ENCODE measurements at regions not wholly inside any gene's neighbourhood (a gene's known extent, or its start where the extent isn't known, plus 50 kb on each side); places are given as distances from the start of the nearest gene placed in this dataset.
"Not testable (repeated sequence)": the region's sequence is repeated elsewhere in the genome, so short reads cannot be mapped to it uniquely, and the experiment has no call there.

DNA sequence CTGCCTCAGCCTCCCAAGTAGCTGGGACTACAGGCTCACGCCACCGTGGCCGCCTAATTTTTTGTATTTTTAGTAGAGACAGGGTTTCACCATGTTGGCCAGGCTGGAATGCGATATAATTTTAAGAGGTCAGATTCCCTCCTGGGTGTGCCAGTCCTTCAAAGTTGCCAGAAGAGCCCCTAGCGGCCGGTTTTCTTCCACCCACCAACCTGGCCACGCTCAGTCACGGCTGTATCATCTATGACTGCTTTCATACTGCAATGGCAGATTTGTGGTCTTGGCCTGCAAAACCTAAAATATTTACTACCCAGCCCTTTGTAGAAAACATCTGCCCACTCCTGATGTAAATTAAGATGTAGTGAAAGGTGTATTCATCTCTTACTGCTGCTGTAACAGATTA lies 117.5 kb upstream of the BASP1 start:
- ChIA-PET CTCF (no interaction called here), POLR2A (ENCODE audit: low non-redundant PET) (no interaction called here)
- Histone ChIP-seq H3K27me3 (replicated peaks; ENCODE audit: insufficient read depth, low read depth, low read length, poor library complexity) (no peaks in the 10 kb centered on the region), H3K9me3 (ENCODE audit: low read depth, low read length, poor library complexity, severe bottlenecking) (no peaks in the 10 kb centered on the region), H3K27ac (ENCODE audit: low read depth, low read length, poor library complexity, severe bottlenecking) (no peak overlapping the region), H3K4me1 (ENCODE audit: insufficient read depth, low read length, poor library complexity, severe bottlenecking) (peaks cover 9% of the 10 kb centered on the region), H3K36me3 (ENCODE audit: insufficient read depth, low read length, poor library complexity, severe bottlenecking) (no peaks in the 10 kb centered on the region), H3K4me3 (ENCODE audit: low read depth, low read length, poor library complexity, severe bottlenecking) (no peak overlapping the region)
- intact Hi-C loops (cut with micrococcal nuclease; ENCODE audit: unreplicated experiment): no loop called here
- no peak for DNase-seq (ENCODE audit: low spot score)
- no peak for TF ChIP-seq EZH2 (IDR thresholded peaks at IDR 0.05; ENCODE audit: borderline replicate concordance, low read depth, low read length, poor library complexity, severe bottlenecking)
- TF ChIP-seq, protein P1, sequence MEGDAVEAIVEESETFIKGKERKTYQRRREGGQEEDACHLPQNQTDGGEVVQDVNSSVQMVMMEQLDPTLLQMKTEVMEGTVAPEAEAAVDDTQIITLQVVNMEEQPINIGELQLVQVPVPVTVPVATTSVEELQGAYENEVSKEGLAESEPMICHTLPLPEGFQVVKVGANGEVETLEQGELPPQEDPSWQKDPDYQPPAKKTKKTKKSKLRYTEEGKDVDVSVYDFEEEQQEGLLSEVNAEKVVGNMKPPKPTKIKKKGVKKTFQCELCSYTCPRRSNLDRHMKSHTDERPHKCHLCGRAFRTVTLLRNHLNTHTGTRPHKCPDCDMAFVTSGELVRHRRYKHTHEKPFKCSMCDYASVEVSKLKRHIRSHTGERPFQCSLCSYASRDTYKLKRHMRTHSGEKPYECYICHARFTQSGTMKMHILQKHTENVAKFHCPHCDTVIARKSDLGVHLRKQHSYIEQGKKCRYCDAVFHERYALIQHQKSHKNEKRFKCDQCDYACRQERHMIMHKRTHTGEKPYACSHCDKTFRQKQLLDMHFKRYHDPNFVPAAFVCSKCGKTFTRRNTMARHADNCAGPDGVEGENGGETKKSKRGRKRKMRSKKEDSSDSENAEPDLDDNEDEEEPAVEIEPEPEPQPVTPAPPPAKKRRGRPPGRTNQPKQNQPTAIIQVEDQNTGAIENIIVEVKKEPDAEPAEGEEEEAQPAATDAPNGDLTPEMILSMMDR (conservative IDR thresholded peaks at IDR 0.05; ENCODE audit: low read depth, low read length): no peak
- no TSS peak for BruUV-seq (replicated peaks)

DNA sequence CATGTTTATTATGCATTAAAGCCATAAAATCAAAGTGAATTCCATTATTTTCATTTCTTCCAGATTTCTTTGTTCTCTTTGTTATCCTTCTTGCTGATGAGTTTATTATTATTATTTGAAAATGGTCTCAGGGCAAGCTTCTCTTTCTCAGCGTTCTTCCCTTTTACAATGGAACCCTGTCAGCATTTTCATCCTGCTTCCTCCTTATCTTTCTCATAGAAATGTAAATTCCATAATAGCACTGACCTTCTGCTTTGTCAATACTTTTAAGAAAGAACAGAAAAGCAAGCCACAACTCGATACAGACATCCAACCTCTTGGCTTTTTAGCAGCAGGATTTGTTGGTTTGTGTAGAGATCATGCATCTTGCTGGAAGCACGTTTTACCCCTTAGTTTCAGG lies 114.0 kb upstream of the BASP1 start:
- no peak for DNase-seq (ENCODE audit: low spot score)
- intact Hi-C loops (cut with micrococcal nuclease; ENCODE audit: unreplicated experiment): no loop called here
- Histone ChIP-seq H3K4me1 (ENCODE audit: insufficient read depth, low read length, poor library complexity, severe bottlenecking) (no peaks in the 10 kb centered on the region), H3K27me3 (replicated peaks; ENCODE audit: insufficient read depth, low read depth, low read length, poor library complexity) (no peaks in the 10 kb centered on the region), H3K27ac (ENCODE audit: low read depth, low read length, poor library complexity, severe bottlenecking) (no peak overlapping the region), H3K4me3 (ENCODE audit: low read depth, low read length, poor library complexity, severe bottlenecking) (no peak overlapping the region), H3K9me3 (ENCODE audit: low read depth, low read length, poor library complexity, severe bottlenecking) (no peaks in the 10 kb centered on the region), H3K36me3 (ENCODE audit: insufficient read depth, low read length, poor library complexity, severe bottlenecking) (no peaks in the 10 kb centered on the region)
- no TSS peak for BruUV-seq (replicated peaks)
- TF ChIP-seq EZH2 (IDR thresholded peaks at IDR 0.05; ENCODE audit: borderline replicate concordance, low read depth, low read length, poor library complexity, severe bottlenecking): no peak
- ChIA-PET POLR2A (ENCODE audit: low non-redundant PET) (no interaction called here), CTCF (no interaction called here)

DNA sequence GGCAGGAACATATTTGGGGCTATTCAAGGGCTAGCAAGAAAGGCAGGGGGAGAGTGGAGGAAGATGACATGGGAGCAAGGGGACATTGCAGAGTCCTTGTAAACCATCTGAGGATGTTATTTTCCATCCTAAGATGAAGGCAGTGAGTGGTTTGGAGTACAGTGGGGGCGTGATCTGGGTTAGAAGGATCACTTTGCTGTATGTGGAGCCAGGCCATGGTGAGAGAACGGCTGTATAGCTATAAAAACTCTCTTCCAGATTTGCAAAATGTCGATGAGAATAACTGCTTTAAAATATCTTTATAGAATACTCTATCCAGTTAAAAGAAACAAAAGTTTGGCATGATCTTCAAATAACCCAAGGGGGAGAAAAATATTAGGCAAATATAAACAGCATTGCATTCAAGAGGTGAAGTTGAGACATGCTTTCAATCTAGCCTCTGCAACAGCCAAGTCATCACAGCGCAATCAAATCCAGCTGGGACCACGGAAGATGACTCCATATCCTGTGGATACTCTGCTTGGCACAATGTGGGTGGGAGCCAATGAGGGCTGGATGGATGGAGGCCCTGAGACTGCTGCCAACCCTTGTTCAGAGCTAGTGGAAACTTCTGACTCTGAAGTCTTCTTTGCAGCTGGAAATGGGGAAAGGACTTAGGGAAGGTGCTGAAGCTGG lies 111.5 kb upstream of the BASP1 start:
- Histone ChIP-seq H3K4me3 (ENCODE audit: low read depth, low read length, poor library complexity, severe bottlenecking) (no peak overlapping the region), H3K4me1 (ENCODE audit: insufficient read depth, low read length, poor library complexity, severe bottlenecking) (peaks cover 10% of the 10 kb centered on the region), H3K36me3 (ENCODE audit: insufficient read depth, low read length, poor library complexity, severe bottlenecking) (no peaks in the 10 kb centered on the region), H3K9me3 (ENCODE audit: low read depth, low read length, poor library complexity, severe bottlenecking) (no peaks in the 10 kb centered on the region), H3K27ac (ENCODE audit: low read depth, low read length, poor library complexity, severe bottlenecking) (no peak overlapping the region), H3K27me3 (replicated peaks; ENCODE audit: insufficient read depth, low read depth, low read length, poor library complexity) (no peaks in the 10 kb centered on the region)
- ChIA-PET POLR2A (ENCODE audit: low non-redundant PET) (no interaction called here), CTCF (no interaction called here)
- TF ChIP-seq, protein P1 (conservative IDR thresholded peaks at IDR 0.05; ENCODE audit: low read depth, low read length): no peak
- TF ChIP-seq EZH2 (IDR thresholded peaks at IDR 0.05; ENCODE audit: borderline replicate concordance, low read depth, low read length, poor library complexity, severe bottlenecking): no peak
- no TSS peak for BruUV-seq (replicated peaks)
- intact Hi-C loops (cut with micrococcal nuclease; ENCODE audit: unreplicated experiment): no loop called here
- DNase-seq (ENCODE audit: low spot score): no peak

DNA sequence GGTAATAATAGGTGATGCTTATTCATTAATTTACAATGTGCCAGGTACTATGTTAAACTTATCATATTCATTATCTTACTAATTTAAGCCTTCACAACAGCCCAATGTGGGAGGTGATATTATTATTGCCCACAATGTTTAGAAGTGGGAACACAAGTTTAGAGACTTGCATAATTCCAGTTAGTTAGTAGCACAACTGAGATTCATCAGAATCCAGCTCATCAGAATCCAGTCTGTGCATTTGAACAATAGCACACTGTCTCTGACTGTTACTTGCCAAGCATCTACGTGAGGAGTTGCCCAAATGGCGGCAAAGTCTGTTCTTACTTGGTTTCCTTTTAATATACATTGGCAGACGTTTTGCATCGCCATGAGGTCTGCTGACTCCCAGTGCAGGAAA lies 110.9 kb upstream of the BASP1 start:
- intact Hi-C loops (cut with micrococcal nuclease; ENCODE audit: unreplicated experiment): no loop called here
- Histone ChIP-seq H3K27me3 (replicated peaks; ENCODE audit: insufficient read depth, low read depth, low read length, poor library complexity) (no peaks in the 10 kb centered on the region), H3K4me1 (ENCODE audit: insufficient read depth, low read length, poor library complexity, severe bottlenecking) (peaks cover 14% of the 10 kb centered on the region), H3K36me3 (ENCODE audit: insufficient read depth, low read length, poor library complexity, severe bottlenecking) (no peaks in the 10 kb centered on the region), H3K4me3 (ENCODE audit: low read depth, low read length, poor library complexity, severe bottlenecking) (no peak overlapping the region), H3K27ac (ENCODE audit: low read depth, low read length, poor library complexity, severe bottlenecking) (no peak overlapping the region), H3K9me3 (ENCODE audit: low read depth, low read length, poor library complexity, severe bottlenecking) (no peaks in the 10 kb centered on the region)
- POLR2A ChIA-PET (ENCODE audit: low non-redundant PET): no interaction called here
- BruUV-seq (replicated peaks): no TSS peak
- CTCF ChIA-PET: no interaction called here
- no peak for DNase-seq (ENCODE audit: low spot score)
- TF ChIP-seq, protein P1 (conservative IDR thresholded peaks at IDR 0.05; ENCODE audit: low read depth, low read length): no peak
- no peak for TF ChIP-seq EZH2 (IDR thresholded peaks at IDR 0.05; ENCODE audit: borderline replicate concordance, low read depth, low read length, poor library complexity, severe bottlenecking)

DNA sequence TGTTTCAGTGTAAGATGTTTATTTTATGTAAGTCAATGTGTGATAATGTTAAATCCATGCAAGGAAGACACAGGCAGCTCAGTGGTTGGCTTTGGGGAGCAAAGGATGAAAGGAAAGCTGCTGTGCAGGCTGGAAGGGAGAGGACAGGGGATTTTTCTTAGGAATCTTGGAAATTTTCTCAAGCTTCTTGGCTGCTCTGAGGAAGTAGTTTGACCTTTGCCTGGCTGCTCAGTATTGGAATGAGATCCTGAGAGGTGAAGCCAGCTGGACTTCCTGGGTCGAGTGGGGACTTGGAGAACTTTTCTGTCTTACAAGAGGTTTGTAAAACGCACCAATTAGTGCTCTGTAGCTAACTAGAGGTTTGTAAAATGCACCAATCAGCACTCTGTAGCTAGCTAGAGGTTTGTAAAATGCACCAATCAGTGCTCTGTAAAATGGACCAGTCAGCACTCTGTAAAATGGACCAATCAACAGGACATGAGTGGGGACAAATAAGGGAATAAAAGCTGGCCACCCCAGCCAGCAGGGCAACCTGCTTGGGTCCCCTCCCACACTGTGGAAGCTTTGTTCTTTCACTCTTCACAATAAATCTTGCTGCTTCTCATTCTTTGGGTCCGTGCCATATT lies 105.2 kb upstream of the BASP1 start:
- intact Hi-C loops (cut with micrococcal nuclease; ENCODE audit: unreplicated experiment); H3K4me3 ChIP-seq (ENCODE audit: low read depth, low read length, poor library complexity, severe bottlenecking); DNase-seq (ENCODE audit: low spot score); H3K27me3 ChIP-seq (replicated peaks; ENCODE audit: insufficient read depth, low read depth, low read length, poor library complexity); CTCF ChIA-PET; H3K9me3 ChIP-seq (ENCODE audit: low read depth, low read length, poor library complexity, severe bottlenecking); H3K27ac ChIP-seq (ENCODE audit: low read depth, low read length, poor library complexity, severe bottlenecking); POLR2A ChIA-PET (ENCODE audit: low non-redundant PET); BruUV-seq (replicated peaks); H3K36me3 ChIP-seq (ENCODE audit: insufficient read depth, low read length, poor library complexity, severe bottlenecking): not testable (repeated sequence)
- H3K4me1 ChIP-seq (ENCODE audit: insufficient read depth, low read length, poor library complexity, severe bottlenecking): peaks cover 30% of the 10 kb centered on the region
